Body of pancreas (tissue), 4 donors: ENCODE measurements at regions not wholly inside any gene's neighbourhood (a gene's known extent, or its start where the extent isn't known, plus 50 kb on each side); places are given as distances from the start of the nearest gene placed in this dataset.

Source experiments
- ATAC-seq: fragments of 150-250 bp; one replicate; pipeline ENCODE4 v1.9.1; 2016
- DNase-seq, 4 donors: peaks; one replicate each; pipeline ENCODE4 v3.0.0-alpha.2; 2019
- H3K27ac ChIP-seq, 4 donors: fragments of 200-600 bp; sonication (generic); 1 replicate in 3 of 4; 2 replicates in 1 of 4; pipeline versions ENCODE4 v1.5.1 to v1.6.1; 2016 to 2019; ENCODE audit warnings: mild to moderate bottlenecking in 1 of 4, mixed read lengths in 1 of 4, moderate library complexity in 1 of 4
- H3K27me3 ChIP-seq, 2 donors: fragments of 200-600 bp; sonication (generic); one replicate each; pipeline ENCODE4 v1.6.0; 2016; ENCODE audit warnings: mild to moderate bottlenecking in 1 of 2
- H3K36me3 ChIP-seq, 2 donors: fragments of 200-600 bp; sonication (generic); replicated peaks in 1 of 2; 2 replicates each; pipeline ENCODE4 v1.5.1; 2016; ENCODE audit warnings: low read depth in 2 of 2; ENCODE audit not compliant: insufficient read depth in 1 of 2
- H3K4me1 ChIP-seq: fragments of 200-600 bp; sonication (generic); one replicate; pipeline ENCODE4 v1.6.0; 2016
- H3K4me3 ChIP-seq, 2 donors: fragments of 200-600 bp; sonication (generic); 1 replicate in 1 of 2; 2 replicates in 1 of 2; pipeline ENCODE4 v1.5.1; 2016 to 2019
- H3K9me3 ChIP-seq, 3 donors: fragments of 200-600 bp; sonication (generic); 1 replicate in 2 of 3; 2 replicates in 1 of 3; pipeline ENCODE4 v1.5.1; 2016
- POLR2A ChIP-seq, 3 donors: fragments of 450-650 bp; IDR thresholded peaks; one replicate each; pipeline ENCODE4 v1.6.1; 2016; ENCODE audit warnings: antibody characterized with exemption in 3 of 3, mild to moderate bottlenecking in 2 of 3
- WGBS, 2 donors: methylation state at CpG; one replicate each; pipeline ENCODE4 v1.1.5; 2017; 5-methylcytosine and 5-hydroxymethylcytosine counted together
- intact Hi-C: fragments of 100-400 bp; cut with DNase I; formaldehyde crosslinking; loops from one replicate; pipeline ENCODE4 v1.15.1; 2023
- TF ChIP-seq, protein P1 (sequence below), 7 experiments: fragments of 450-650 bp in 4 of 7; fragments of 200-600 bp in 3 of 7; sonication (generic) in 3 of 7; IDR thresholded peaks; one replicate each; pipeline ENCODE4 v1.5.1; 2016 to 2019; ENCODE audit warnings: antibody characterized with exemption in 7 of 7

DNA sequence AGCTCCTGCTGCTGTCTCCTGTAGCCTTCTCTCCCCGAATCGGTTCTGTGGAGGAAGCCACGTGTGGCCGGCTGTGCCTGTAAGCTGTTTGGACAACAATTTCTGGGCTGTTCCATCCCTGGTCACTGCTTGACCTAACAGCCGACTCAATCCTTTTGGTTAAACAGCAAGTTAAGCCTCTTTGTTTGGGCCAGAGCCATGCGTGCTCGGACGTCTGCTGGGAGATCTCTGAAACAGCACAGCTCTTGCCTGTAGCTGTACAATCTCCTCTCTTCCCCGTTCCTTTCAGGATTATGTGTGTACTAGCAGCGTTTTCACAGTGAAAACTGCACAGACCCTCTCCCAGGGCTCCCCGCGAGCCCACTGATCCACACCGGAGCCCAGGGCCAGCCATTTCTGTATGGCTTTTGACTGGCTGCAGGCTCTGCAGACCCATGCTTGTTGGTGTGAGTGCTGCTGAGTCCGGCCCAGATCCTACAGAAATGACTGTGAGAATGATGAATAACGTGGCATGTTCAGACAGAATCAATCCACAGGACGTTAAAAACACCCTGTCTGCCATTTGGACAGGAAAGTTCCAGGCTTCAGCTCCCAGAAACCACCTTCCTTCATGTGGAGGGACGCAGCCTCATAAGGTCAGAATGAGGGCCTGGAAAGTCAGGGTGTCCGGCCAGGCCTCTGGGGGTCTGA is 428.6 kb upstream of the ADARB2 start:
- no peaks in the 10 kb centered on the region for H3K9me3 ChIP-seq
- no peaks in the 10 kb centered on the region for H3K36me3 ChIP-seq
- intact Hi-C loops = no loop called here
- no peak for TF ChIP-seq POLR2A (IDR thresholded peaks at IDR 0.05)
- TF ChIP-seq, protein P1, sequence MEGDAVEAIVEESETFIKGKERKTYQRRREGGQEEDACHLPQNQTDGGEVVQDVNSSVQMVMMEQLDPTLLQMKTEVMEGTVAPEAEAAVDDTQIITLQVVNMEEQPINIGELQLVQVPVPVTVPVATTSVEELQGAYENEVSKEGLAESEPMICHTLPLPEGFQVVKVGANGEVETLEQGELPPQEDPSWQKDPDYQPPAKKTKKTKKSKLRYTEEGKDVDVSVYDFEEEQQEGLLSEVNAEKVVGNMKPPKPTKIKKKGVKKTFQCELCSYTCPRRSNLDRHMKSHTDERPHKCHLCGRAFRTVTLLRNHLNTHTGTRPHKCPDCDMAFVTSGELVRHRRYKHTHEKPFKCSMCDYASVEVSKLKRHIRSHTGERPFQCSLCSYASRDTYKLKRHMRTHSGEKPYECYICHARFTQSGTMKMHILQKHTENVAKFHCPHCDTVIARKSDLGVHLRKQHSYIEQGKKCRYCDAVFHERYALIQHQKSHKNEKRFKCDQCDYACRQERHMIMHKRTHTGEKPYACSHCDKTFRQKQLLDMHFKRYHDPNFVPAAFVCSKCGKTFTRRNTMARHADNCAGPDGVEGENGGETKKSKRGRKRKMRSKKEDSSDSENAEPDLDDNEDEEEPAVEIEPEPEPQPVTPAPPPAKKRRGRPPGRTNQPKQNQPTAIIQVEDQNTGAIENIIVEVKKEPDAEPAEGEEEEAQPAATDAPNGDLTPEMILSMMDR (IDR thresholded peaks at IDR 0.05) = no peak
- no peaks in the 10 kb centered on the region for H3K27me3 ChIP-seq
- no peak overlapping the region for H3K4me3 ChIP-seq
- ATAC-seq (no peak), DNase-seq (no peak)
- H3K4me1 ChIP-seq = no peaks in the 10 kb centered on the region
- H3K27ac ChIP-seq = no peak overlapping the region
- WGBS, 2 donors = 51 to 66% methylated on average over 14 to 18 of the region's 18 CpGs

DNA sequence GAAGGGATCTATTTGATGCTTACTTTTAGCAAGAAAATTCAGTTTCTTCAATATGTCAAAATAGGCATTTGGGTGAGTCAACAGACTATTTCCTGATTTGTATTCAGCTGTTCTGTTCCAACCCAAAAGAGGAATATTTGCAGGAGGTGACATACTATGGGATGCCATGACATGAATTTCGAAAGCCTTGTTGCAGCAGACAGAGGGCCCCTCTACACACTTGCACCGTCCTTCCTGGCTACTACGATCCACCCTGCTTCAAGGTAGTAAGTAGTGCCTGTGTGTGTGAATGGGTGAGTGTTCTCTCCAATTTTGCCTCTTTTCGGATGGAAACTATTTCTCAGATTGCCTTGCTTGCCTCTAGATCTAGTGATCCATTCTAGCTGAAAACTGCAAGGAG is 413.0 kb upstream of the ADARB2 start:
- 72 to 74% methylated on average over 4 of the region's 4 CpGs for WGBS, 2 donors
- Histone ChIP-seq H3K9me3 (no peaks in the 10 kb centered on the region), H3K27me3 (no peaks in the 10 kb centered on the region), H3K27ac (no peak overlapping the region), H3K4me1 (no peaks in the 10 kb centered on the region), H3K4me3 (no peak overlapping the region), H3K36me3 (no peaks in the 10 kb centered on the region)
- no peak for ATAC-seq
- no peak for DNase-seq
- intact Hi-C loops = no loop called here
- TF ChIP-seq, protein P1 (IDR thresholded peaks at IDR 0.05) = no peak
- no peak for TF ChIP-seq POLR2A (IDR thresholded peaks at IDR 0.05)

DNA sequence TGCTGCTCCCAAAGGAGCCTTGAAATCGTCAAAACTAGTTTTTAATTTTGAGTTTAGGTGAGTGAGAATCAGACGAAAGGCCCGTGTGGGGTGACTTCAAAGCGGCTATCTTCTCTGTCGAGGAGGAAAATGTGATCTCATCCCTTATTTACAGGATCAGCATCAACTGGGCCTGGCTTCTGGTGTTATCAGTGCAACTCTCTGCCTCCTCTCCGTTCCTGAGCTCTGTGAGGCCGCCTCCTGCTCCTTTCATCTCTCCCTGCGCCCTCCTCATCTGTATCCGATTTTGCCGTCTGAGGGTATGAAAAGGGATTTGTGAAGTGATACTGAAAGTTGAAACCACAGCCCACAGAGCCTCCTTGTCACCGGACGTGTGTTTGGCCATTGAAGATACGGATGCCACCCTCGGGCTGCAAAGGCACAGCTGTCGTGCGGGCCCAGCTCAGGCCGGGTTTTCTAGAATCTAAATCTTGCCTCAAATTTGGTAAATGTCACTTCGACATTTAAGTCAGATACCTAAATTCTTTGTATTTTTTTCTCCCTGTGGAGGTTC is 408.7 kb upstream of the ADARB2 start:
- 67 to 76% methylated on average over 18 of the region's 18 CpGs for WGBS, 2 donors
- no peaks in the 10 kb centered on the region for H3K36me3 ChIP-seq
- no peaks in the 10 kb centered on the region for H3K27me3 ChIP-seq
- no peak overlapping the region for H3K4me3 ChIP-seq
- TF ChIP-seq, protein P1 (IDR thresholded peaks at IDR 0.05) = no peak
- TF ChIP-seq POLR2A (IDR thresholded peaks at IDR 0.05) = no peak
- DNase-seq (no peak), ATAC-seq (no peak)
- no peaks in the 10 kb centered on the region for H3K9me3 ChIP-seq
- intact Hi-C loops = no loop called here
- H3K4me1 ChIP-seq = no peaks in the 10 kb centered on the region
- H3K27ac ChIP-seq = no peak overlapping the region

DNA sequence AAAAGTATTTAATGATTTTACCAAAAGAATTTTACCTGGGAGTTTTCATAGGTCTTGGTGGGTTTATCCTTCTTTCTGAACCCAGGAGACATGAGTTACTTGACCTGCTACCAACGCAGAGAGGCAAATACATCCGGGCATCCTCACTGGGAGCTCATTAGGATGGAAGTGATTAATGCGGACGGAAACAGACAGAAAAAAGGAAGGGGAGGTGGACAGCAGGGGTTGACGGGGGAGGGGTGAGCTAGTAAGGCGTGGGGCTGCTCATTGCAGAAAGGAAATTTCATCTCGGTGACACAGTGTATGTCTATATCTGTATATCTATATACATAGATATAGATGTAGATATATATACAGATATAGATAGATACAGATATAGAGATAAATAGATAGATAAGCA is 408.2 kb upstream of the ADARB2 start:
- Histone ChIP-seq H3K36me3 (no peaks in the 10 kb centered on the region), H3K4me1 (no peaks in the 10 kb centered on the region), H3K27ac (no peak overlapping the region), H3K27me3 (no peaks in the 10 kb centered on the region), H3K9me3 (no peaks in the 10 kb centered on the region), H3K4me3 (no peak overlapping the region)
- no peak for TF ChIP-seq POLR2A (IDR thresholded peaks at IDR 0.05)
- TF ChIP-seq, protein P1 (IDR thresholded peaks at IDR 0.05) = no peak
- ATAC-seq (no peak), DNase-seq (no peak)
- WGBS, 2 donors = 59% methylated on average over 7 of the region's 7 CpGs
- intact Hi-C loops = no loop called here

DNA sequence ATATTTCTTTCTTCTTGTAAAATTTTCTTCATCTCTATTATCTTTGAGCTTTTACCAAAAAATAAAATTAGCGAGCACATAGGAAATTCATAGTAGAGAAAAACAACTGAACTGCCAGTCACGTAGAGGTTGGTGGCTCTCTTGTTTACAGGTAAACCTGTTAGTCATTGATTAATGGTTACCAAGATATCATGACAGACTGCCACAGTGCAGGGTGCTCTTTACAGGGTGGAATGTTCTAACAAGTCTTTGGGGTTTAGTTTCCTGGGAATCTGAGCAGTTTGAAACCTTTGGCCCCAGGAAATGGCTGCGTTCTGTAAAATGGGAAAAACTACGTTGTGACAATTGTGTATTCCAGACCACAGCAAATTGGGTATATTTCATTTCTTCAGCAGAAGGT is 407.3 kb upstream of the ADARB2 start:
- no peaks in the 10 kb centered on the region for H3K36me3 ChIP-seq
- ATAC-seq (no peak), DNase-seq (no peak)
- no peak for TF ChIP-seq POLR2A (IDR thresholded peaks at IDR 0.05)
- TF ChIP-seq, protein P1 (IDR thresholded peaks at IDR 0.05) = no peak
- WGBS, 2 donors = 29 to 43% methylated on average over 4 of the region's 4 CpGs
- H3K27me3 ChIP-seq = no peaks in the 10 kb centered on the region
- intact Hi-C loops = no loop called here
- H3K4me1 ChIP-seq = no peaks in the 10 kb centered on the region
- no peak overlapping the region for H3K27ac ChIP-seq
- H3K9me3 ChIP-seq = no peaks in the 10 kb centered on the region
- no peak overlapping the region for H3K4me3 ChIP-seq
